Endothelial cell of umbilical vein (primary cell): ENCODE measurements at regions not wholly inside any gene's neighbourhood (a gene's known extent, or its start where the extent isn't known, plus 50 kb on each side); places are given as distances from the start of the nearest gene placed in this dataset.

Experiments used
- BruUV-seq: library from RNA; stranded (reverse); fragments of 400-500 nt; replicated peaks from 2 replicates; lab custom pipeline; 2021; lab: Mats Ljungman, UMichigan
- CTCF ChIA-PET: fragments of 300-600, 350-600 bp; sonication (Branson Sonifier 250); formaldehyde crosslinking; loops from one replicate; lab custom pipeline; 2021; ENCODE audit warnings: antibody characterized with exemption, inconsistent platforms; lab: Charles Lee
- POLR2A ChIA-PET: fragments of 300-600, 350-600 bp; sonication (Branson Sonifier 250); formaldehyde crosslinking; loops from one replicate; lab custom pipeline; 2021; ENCODE audit warnings: antibody characterized with exemption, inconsistent platforms; lab: Charles Lee
- DNase-seq: peaks from one replicate; pipeline ENCODE4 v3.0.0-alpha.2; 2011; ENCODE audit warnings: low read depth, low spot score
- FAIRE-seq: peaks from 2 replicates; lab custom pipeline; 2011; peaks lifted over from hg19 to GRCh38; lab: Jason Lieb, UNC
- H2AFZ ChIP-seq: 2 replicates; pipeline ENCODE4 v1.6.0; 2012; ENCODE audit warnings: low read depth, low read length, control low read depth, inconsistent platforms
- H3K27ac ChIP-seq: 2 replicates; pipeline ENCODE4 v1.5.1; 2011; ENCODE audit warnings: low read depth, mild to moderate bottlenecking, control low read depth, low read length, moderate library complexity; ENCODE audit not compliant: insufficient read depth
- H3K27me3 ChIP-seq, 2 experiments: 2 replicates each; pipeline versions ENCODE4 v1.6.0 to v1.6.1; 2011; ENCODE audit warnings: low read length in 2 of 2, mixed read lengths in 1 of 2; ENCODE audit not compliant: control insufficient read depth in 2 of 2, insufficient read depth in 2 of 2
- H3K36me3 ChIP-seq, 2 experiments: 2 replicates in 1 of 2; 3 replicates in 1 of 2; pipeline ENCODE4 v1.5.1; 2011; ENCODE audit warnings: low read length in 2 of 2, mild to moderate bottlenecking in 1 of 2, moderate library complexity in 1 of 2; ENCODE audit not compliant: control insufficient read depth in 2 of 2, insufficient read depth in 2 of 2; ENCODE audit errors: extremely low read depth in 1 of 2
- H3K4me1 ChIP-seq: 3 replicates; pipeline ENCODE4 v1.5.1; 2011; ENCODE audit warnings: mild to moderate bottlenecking, low read length; ENCODE audit not compliant: control insufficient read depth, insufficient read depth; ENCODE audit errors: extremely low read depth
- H3K4me2 ChIP-seq: 2 replicates; pipeline ENCODE4 v1.6.1; 2011; ENCODE audit warnings: low read length, control low read depth, mixed read lengths; ENCODE audit not compliant: insufficient read depth
- H3K4me3 ChIP-seq, 3 experiments: fragments of 200-600 bp in 1 of 3; sonication (generic), shearing (Covaris generic) in 1 of 3; replicated peaks in 1 of 3; 2 replicates each; pipeline ENCODE4 v1.5.1; 2011 to 2016; ENCODE audit warnings: control low read depth in 3 of 3, low read length in 3 of 3, mild to moderate bottlenecking in 2 of 3, inconsistent platforms in 1 of 3, low read depth in 1 of 3, moderate library complexity in 1 of 3; ENCODE audit not compliant: insufficient read depth in 1 of 3
- H3K79me2 ChIP-seq: 2 replicates; pipeline ENCODE4 v1.6.0; 2012; ENCODE audit warnings: low read length, inconsistent platforms; ENCODE audit not compliant: control insufficient read depth, insufficient read depth
- H3K9ac ChIP-seq: replicated peaks from 2 replicates; pipeline ENCODE3; 2011; ENCODE audit warnings: low read length, control low read depth; ENCODE audit not compliant: insufficient read depth; ENCODE audit errors: extremely low read depth
- H3K9me1 ChIP-seq: replicated peaks from 3 replicates; pipeline ENCODE4 v1.6.0; 2011; ENCODE audit warnings: mild to moderate bottlenecking, low read length; ENCODE audit not compliant: control insufficient read depth, insufficient read depth; ENCODE audit errors: extremely low read depth
- H3K9me3 ChIP-seq: replicated peaks from 2 replicates; pipeline ENCODE4 v1.5.1; 2012; ENCODE audit warnings: low read length, inconsistent platforms; ENCODE audit not compliant: control insufficient read depth, insufficient read depth
- H4K20me1 ChIP-seq: replicated peaks from 2 replicates; pipeline ENCODE3; 2011; ENCODE audit warnings: mild to moderate bottlenecking, low read length; ENCODE audit not compliant: control insufficient read depth, insufficient read depth; ENCODE audit errors: extremely low read depth
- EZH2 ChIP-seq: IDR thresholded peaks from 2 replicates; pipeline ENCODE4 v1.6.1; 2012; ENCODE audit warnings: borderline replicate concordance, low read depth, mild to moderate bottlenecking, moderate library complexity, low read length, inconsistent platforms; ENCODE audit not compliant: severe bottlenecking
- FOS ChIP-seq: IDR thresholded peaks from 2 replicates; pipeline ENCODE4 v1.6.1; 2011; ENCODE audit warnings: mild to moderate bottlenecking, low read length, moderate library complexity, borderline replicate concordance; ENCODE audit not compliant: insufficient read depth
- GATA2 ChIP-seq: IDR thresholded peaks from 2 replicates; pipeline ENCODE4 v1.7.0; 2011; ENCODE audit warnings: low read depth, mild to moderate bottlenecking, moderate library complexity, mixed read lengths, low read length; ENCODE audit not compliant: insufficient read length, insufficient read depth
- JUN ChIP-seq: IDR thresholded peaks from 2 replicates; pipeline ENCODE4 v1.6.1; 2011; ENCODE audit warnings: borderline replicate concordance, low read depth; ENCODE audit not compliant: insufficient read length, insufficient read depth
- MYC ChIP-seq: IDR thresholded peaks from one replicate; pipeline ENCODE4 v1.6.1; 2011; ENCODE audit warnings: mild to moderate bottlenecking, low read depth, low read length
- POLR2A ChIP-seq: IDR thresholded peaks from 2 replicates; pipeline ENCODE4 v1.6.1; 2012; ENCODE audit warnings: low read depth, mild to moderate bottlenecking, control low read depth, low read length
- POLR2AphosphoS5 ChIP-seq: IDR thresholded peaks from 2 replicates; pipeline ENCODE4 v1.6.1; 2012; ENCODE audit warnings: low read depth, mild to moderate bottlenecking, control low read depth, low read length, moderate library complexity; ENCODE audit not compliant: insufficient read depth
- dilution Hi-C: fragments of 300-500 bp; cut with MboI; formaldehyde crosslinking; loops from one replicate; pipeline ENCODE4 v1.15.0; 2019; ENCODE audit warnings: low sequenced_read_pairs; ENCODE audit not compliant: extremely low pct_ligation_motif_present
- intact Hi-C: fragments of 100-400 bp; cut with micrococcal nuclease; formaldehyde crosslinking; loops from one replicate; pipeline ENCODE4 v1.10.0; 2022
- TF ChIP-seq, protein P1 (sequence below): IDR thresholded peaks from 2 replicates; pipeline ENCODE4 v1.6.1; 2011; ENCODE audit not compliant: insufficient read depth, insufficient read length
- TF ChIP-seq, protein P2 (sequence below), 2 donors: IDR thresholded peaks; 1 replicate in 1 of 2; 2 replicates in 1 of 2; pipeline ENCODE4 v1.5.1; 2011; ENCODE audit warnings: low read length in 2 of 2, mild to moderate bottlenecking in 2 of 2, moderate library complexity in 2 of 2, control low read depth in 1 of 2, inconsistent platforms in 1 of 2, low read depth in 1 of 2; ENCODE audit not compliant: insufficient read depth in 1 of 2; ENCODE audit errors: extremely low read depth in 1 of 2

DNA sequence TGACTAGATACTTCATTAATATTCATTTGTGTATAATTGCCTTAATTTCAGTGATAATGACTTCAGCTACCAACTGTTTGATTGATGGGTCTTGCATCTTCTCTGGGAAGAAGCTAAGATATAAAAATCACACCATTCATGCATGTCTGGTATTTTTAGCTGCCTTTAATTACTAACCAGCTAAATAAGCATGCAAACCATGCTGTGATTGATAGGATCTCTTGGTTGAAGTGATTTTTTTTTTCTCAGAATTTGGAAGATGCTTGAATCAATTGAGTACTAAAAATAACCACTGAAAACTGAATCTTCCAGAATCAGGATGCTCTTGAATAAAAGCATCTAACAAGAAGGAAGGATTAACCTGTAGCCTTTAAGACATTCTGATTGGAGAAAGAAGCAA is 668.8 kb downstream of the TDRD15 start:
- POLR2A ChIA-PET: no interaction called here
- Histone ChIP-seq H2AFZ (no peak overlapping the region), H3K9me1 (no peaks in the 10 kb centered on the region), H3K4me3 (no peak overlapping the region), H3K79me2 (no peaks in the 10 kb centered on the region), H3K9ac (no peak overlapping the region), H3K27ac (no peak overlapping the region), H3K4me2 (no peak overlapping the region), H3K4me1 (no peaks in the 10 kb centered on the region), H4K20me1 (no peaks in the 10 kb centered on the region), H3K9me3 (no peaks in the 10 kb centered on the region), H3K36me3 (no peaks in the 10 kb centered on the region), H3K27me3 (no peaks in the 10 kb centered on the region)
- dilution Hi-C loops: no loop called here
- FAIRE-seq (no peak), DNase-seq (no peak)
- intact Hi-C loops: no loop called here
- CTCF ChIA-PET: no interaction called here
- TF ChIP-seq, protein P1, sequence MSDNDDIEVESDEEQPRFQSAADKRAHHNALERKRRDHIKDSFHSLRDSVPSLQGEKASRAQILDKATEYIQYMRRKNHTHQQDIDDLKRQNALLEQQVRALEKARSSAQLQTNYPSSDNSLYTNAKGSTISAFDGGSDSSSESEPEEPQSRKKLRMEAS: no peak
- no peak for TF ChIP-seq JUN
- TF ChIP-seq, protein P2, sequence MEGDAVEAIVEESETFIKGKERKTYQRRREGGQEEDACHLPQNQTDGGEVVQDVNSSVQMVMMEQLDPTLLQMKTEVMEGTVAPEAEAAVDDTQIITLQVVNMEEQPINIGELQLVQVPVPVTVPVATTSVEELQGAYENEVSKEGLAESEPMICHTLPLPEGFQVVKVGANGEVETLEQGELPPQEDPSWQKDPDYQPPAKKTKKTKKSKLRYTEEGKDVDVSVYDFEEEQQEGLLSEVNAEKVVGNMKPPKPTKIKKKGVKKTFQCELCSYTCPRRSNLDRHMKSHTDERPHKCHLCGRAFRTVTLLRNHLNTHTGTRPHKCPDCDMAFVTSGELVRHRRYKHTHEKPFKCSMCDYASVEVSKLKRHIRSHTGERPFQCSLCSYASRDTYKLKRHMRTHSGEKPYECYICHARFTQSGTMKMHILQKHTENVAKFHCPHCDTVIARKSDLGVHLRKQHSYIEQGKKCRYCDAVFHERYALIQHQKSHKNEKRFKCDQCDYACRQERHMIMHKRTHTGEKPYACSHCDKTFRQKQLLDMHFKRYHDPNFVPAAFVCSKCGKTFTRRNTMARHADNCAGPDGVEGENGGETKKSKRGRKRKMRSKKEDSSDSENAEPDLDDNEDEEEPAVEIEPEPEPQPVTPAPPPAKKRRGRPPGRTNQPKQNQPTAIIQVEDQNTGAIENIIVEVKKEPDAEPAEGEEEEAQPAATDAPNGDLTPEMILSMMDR (IDR thresholded peaks at IDR 0.05; ENCODE audit: extremely low read depth in 1 of 2, insufficient read depth in 1 of 2, low read depth in 1 of 2, low read length in 2 of 2): no peak
- no peak for TF ChIP-seq GATA2
- TF ChIP-seq POLR2AphosphoS5: no peak
- no peak for TF ChIP-seq POLR2A
- TF ChIP-seq EZH2: no peak
- TF ChIP-seq FOS: no peak
- no peak for TF ChIP-seq MYC
- no TSS peak for BruUV-seq
